A549 (cell line): ENCODE measurements at regions not wholly inside any gene's neighbourhood (a gene's known extent, or its start where the extent isn't known, plus 50 kb on each side); places are given as distances from the start of the nearest gene placed in this dataset.

Experiments
- ATAC-seq, 2 experiments: fragments of 200-7000 bp in 1 of 2; fragments of >200 bp in 1 of 2; cut with Nextera tagmentation in 1 of 2; cut with Tn5 transposase in 1 of 2; 3 replicates each; pipeline versions ENCODE4 v1.8.0 to v1.9.1; 2018 to 2020; ENCODE audit warnings: mild to moderate bottlenecking in 1 of 2, moderate library complexity in 1 of 2
- CTCF ChIA-PET: fragments of 300-600 bp; sonication (Branson Sonifier 250); formaldehyde crosslinking; extraction: SDS; loops from one replicate; lab custom pipeline; 2021; ENCODE audit warnings: antibody characterized with exemption, inconsistent platforms; lab: Yijun Ruan, JAX
- POLR2A ChIA-PET: fragments of 350-600 bp; formaldehyde crosslinking; extraction: SDS; loops from one replicate; lab custom pipeline; 2021; ENCODE audit warnings: antibody characterized with exemption, inconsistent platforms; lab: Yijun Ruan, JAX
- DNase-seq, 2 experiments: peaks; one replicate each; pipeline versions ENCODE4 v3.0.0 to v3.0.0-alpha.2; 2011 to 2016; ENCODE audit warnings: low read depth in 1 of 2, low spot score in 1 of 2
- FAIRE-seq: peaks from 2 replicates; lab custom pipeline; 2011; peaks lifted over from hg19 to GRCh38; lab: Jason Lieb, UNC
- H3K27ac ChIP-seq, 2 experiments: fragments of >200 bp; sonication (Bioruptor Twin); formaldehyde crosslinking; 3 replicates each; pipeline ENCODE4 v1.5.1; 2016 to 2017
- H3K4me1 ChIP-seq: fragments of >200 bp; sonication (Bioruptor Twin); formaldehyde crosslinking; 3 replicates; pipeline ENCODE4 v1.6.1; 2016
- H3K4me2 ChIP-seq: fragments of >200 bp; sonication (Bioruptor Twin); formaldehyde crosslinking; 3 replicates; pipeline ENCODE4 v1.6.1; 2016
- H3K4me3 ChIP-seq: fragments of >200 bp; sonication (Bioruptor Twin); formaldehyde crosslinking; 3 replicates; pipeline ENCODE4 v1.5.1; 2016
- H3K9me3 ChIP-seq: fragments of >200 bp; sonication (Bioruptor Twin); formaldehyde crosslinking; 3 replicates; pipeline ENCODE4 v1.6.1; 2016
- CBX2 ChIP-seq: fragments of 200-600 bp; sonication (generic); IDR thresholded peaks from 2 replicates; pipeline ENCODE4 v1.6.1; 2016; ENCODE audit warnings: low read depth, mild to moderate bottlenecking, borderline replicate concordance
- CBX8 ChIP-seq: fragments of 200-600 bp; sonication (generic); IDR thresholded peaks from 2 replicates; pipeline ENCODE4 v1.6.1; 2016
- CEBPB ChIP-seq, 2 experiments: fragments of >200 bp in 1 of 2; sonication (Bioruptor Twin) in 1 of 2; formaldehyde crosslinking in 1 of 2; IDR thresholded peaks; 2 replicates each; pipeline ENCODE4 v1.6.1; 2012 to 2016
- CHD2 ChIP-seq: fragments of 150-350 bp; IDR thresholded peaks from 2 replicates; pipeline ENCODE4 v1.6.1; 2014; ENCODE audit warnings: low read length; ENCODE audit not compliant: partially characterized antibody
- EHMT2 ChIP-seq: fragments of 200-600 bp; sonication (generic); IDR thresholded peaks from 2 replicates; pipeline ENCODE4 v1.6.1; 2016; ENCODE audit warnings: antibody characterized with exemption, low read depth, mild to moderate bottlenecking, moderate library complexity
- FOXS1 ChIP-seq: fragments of 250-450 bp; sonication (Bioruptor Pico); IDR thresholded peaks from 2 replicates; pipeline ENCODE4 v1.5.0; 2020; ENCODE audit warnings: mild to moderate bottlenecking, moderate library complexity
- GATA3 ChIP-seq: IDR thresholded peaks from 2 replicates; pipeline ENCODE4 v1.6.1; 2012; ENCODE audit warnings: borderline replicate concordance
- HEYL ChIP-seq: fragments of 250-450 bp; sonication (Bioruptor Pico); IDR thresholded peaks from 2 replicates; pipeline ENCODE4 v1.8.0; 2021; ENCODE audit warnings: mild to moderate bottlenecking, moderate library complexity
- HOXA7 ChIP-seq: fragments of 250-450 bp; sonication (Bioruptor Pico); IDR thresholded peaks from 2 replicates; pipeline ENCODE4 v1.5.0; 2020; ENCODE audit warnings: mild to moderate bottlenecking, moderate library complexity
- HOXB13 ChIP-seq: fragments of 250-450 bp; sonication (Bioruptor Pico); IDR thresholded peaks from 2 replicates; pipeline ENCODE4 v1.5.0; 2020; ENCODE audit warnings: low read depth, mild to moderate bottlenecking, moderate library complexity
- HOXB5 ChIP-seq: fragments of 250-450 bp; sonication (Bioruptor Pico); IDR thresholded peaks from 2 replicates; pipeline ENCODE4 v1.5.0; 2020; ENCODE audit warnings: mild to moderate bottlenecking, moderate library complexity
- JUN ChIP-seq, 2 experiments: fragments of >200 bp; sonication (Bioruptor Twin); formaldehyde crosslinking; IDR thresholded peaks; 2 replicates in 1 of 2; 3 replicates in 1 of 2; pipeline ENCODE4 v1.6.1; 2016 to 2017
- KDM5A ChIP-seq: fragments of 200-600 bp; sonication (generic); IDR thresholded peaks from 2 replicates; pipeline ENCODE4 v1.6.1; 2016; ENCODE audit warnings: antibody characterized with exemption, mild to moderate bottlenecking
- NPAS2 ChIP-seq: fragments of 250-450 bp; sonication (Bioruptor Pico); IDR thresholded peaks from 2 replicates; pipeline ENCODE4 v1.8.0; 2022; ENCODE audit warnings: mild to moderate bottlenecking, moderate library complexity, borderline replicate concordance
- POLR2A ChIP-seq: IDR thresholded peaks from 2 replicates; pipeline ENCODE4 v1.6.1; 2012; ENCODE audit warnings: mild to moderate bottlenecking, low read length
- TP53 ChIP-seq: fragments of 250-450 bp; sonication (Bioruptor Pico); IDR thresholded peaks from 2 replicates; pipeline ENCODE4 v1.5.0; 2021; ENCODE audit warnings: mild to moderate bottlenecking, moderate library complexity
- ZFP36 ChIP-seq: fragments of 450-650 bp; IDR thresholded peaks from 2 replicates; pipeline ENCODE4 v1.6.1; 2014; ENCODE audit warnings: borderline replicate concordance; ENCODE audit not compliant: partially characterized antibody
- WGBS: methylation state at CpG from one replicate; pipeline ENCODE4 v1.1.6; 2017; ENCODE audit errors: missing lambda C conversion rate; 5-methylcytosine and 5-hydroxymethylcytosine counted together
- TF ChIP-seq, protein P1 (sequence below): fragments of 250-450 bp; sonication (Bioruptor Pico); IDR thresholded peaks from 2 replicates; pipeline ENCODE4 v1.5.0; 2020; ENCODE audit warnings: low read depth, mild to moderate bottlenecking, moderate library complexity
- TF ChIP-seq, protein P2 (sequence below): fragments of 450-650 bp; IDR thresholded peaks from 2 replicates; pipeline ENCODE4 v1.6.1; 2014; ENCODE audit warnings: antibody characterized with exemption
- TF ChIP-seq, protein P3 (sequence below): IDR thresholded peaks from 2 replicates; pipeline ENCODE4 v1.6.1; 2012
- TF ChIP-seq, protein P4 (sequence below): fragments of >200 bp; sonication (Bioruptor Twin); formaldehyde crosslinking; IDR thresholded peaks from 3 replicates; pipeline ENCODE4 v1.5.1; 2016

DNA sequence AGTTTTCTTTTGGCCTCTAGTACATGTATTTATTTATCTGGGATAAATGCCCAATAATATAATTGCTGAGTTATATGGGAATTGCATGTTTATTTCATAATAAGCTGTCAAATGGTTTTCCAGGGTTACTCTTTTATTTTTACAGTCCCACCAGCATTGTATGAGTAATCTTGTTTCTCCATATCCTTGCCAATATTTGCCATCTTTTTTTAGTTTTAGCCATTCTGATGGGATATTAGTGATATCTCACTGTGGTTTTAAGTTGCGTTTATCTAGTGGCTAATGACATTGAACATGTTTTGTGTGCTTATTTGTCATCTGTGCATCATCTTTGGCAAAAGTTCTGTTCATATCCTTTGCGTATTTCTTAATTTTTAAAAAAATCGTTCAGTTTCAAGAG is 372.8 kb upstream of the CCDC179 start:
- no peak for DNase-seq
- ChIA-PET POLR2A (no interaction called here), CTCF (no interaction called here)
- Histone ChIP-seq H3K4me1 (no peaks in the 10 kb centered on the region), H3K27ac (no peak overlapping the region), H3K4me3 (no peak overlapping the region), H3K4me2 (no peak overlapping the region), H3K9me3 (0 out of 3 replicates have a peak, but pooled peaks cover 2% of the 10 kb centered on the region)
- 12% methylated on average over 3 of the region's 3 CpGs for WGBS
- ATAC-seq, result no peak
- no peak for FAIRE-seq
- no peak for TF ChIP-seq HOXA7 (CRISPR knock-in tag)
- no peak for TF ChIP-seq FOXS1 (CRISPR knock-in tag)
- no peak for TF ChIP-seq CEBPB (IDR thresholded peaks at IDR 0.05)
- TF ChIP-seq, protein P1, sequence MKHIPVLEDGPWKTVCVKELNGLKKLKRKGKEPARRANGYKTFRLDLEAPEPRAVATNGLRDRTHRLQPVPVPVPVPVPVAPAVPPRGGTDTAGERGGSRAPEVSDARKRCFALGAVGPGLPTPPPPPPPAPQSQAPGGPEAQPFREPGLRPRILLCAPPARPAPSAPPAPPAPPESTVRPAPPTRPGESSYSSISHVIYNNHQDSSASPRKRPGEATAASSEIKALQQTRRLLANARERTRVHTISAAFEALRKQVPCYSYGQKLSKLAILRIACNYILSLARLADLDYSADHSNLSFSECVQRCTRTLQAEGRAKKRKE (CRISPR knock-in tag), result no peak
- TF ChIP-seq, protein P2, sequence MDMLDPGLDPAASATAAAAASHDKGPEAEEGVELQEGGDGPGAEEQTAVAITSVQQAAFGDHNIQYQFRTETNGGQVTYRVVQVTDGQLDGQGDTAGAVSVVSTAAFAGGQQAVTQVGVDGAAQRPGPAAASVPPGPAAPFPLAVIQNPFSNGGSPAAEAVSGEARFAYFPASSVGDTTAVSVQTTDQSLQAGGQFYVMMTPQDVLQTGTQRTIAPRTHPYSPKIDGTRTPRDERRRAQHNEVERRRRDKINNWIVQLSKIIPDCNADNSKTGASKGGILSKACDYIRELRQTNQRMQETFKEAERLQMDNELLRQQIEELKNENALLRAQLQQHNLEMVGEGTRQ, result no peak
- no peak for TF ChIP-seq CHD2

DNA sequence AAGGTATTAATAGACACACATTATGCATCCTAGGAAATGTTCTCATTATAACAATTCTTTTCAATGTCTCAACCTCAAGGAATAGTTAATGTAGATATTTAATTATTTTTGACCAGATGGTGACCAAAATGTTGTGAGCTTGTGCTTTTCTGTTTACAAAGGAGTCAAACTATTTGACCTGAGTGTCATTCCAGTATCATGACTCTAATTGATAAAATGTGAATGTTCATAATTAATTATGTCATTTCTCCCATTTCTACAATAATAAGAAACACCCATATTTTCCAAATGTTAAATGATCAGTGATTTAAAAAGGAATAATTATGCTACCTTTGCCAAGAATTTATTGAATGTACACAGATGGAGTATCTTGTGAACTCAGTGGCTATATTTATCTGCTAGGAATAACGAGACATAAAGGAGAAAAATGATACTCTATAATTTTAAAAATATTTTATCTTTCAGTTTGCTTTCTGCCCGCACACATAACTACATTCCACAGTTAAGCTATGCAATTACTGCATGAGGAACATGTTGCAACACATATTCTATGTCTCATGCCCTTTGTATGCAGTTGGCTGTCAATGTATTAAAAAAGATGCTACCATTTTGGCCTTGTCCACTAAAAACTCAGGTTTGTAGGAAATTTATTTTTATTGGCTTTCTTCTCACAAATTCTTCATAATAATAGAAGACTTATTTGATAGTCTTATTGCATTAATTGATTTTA is 376.7 kb upstream of the CCDC179 start:
- FAIRE-seq, result no peak
- WGBS, result 14% methylated on average over 2 of the region's 2 CpGs
- CTCF ChIA-PET, result interaction anchor here (1.1 kb wide), 1 partner anchor 10 kb away, joined by 3 read pairs; no protein-coding TSS in a partner anchor
- POLR2A ChIA-PET, result no interaction called here
- DNase-seq, result no peak
- no peak for TF ChIP-seq TP53 (CRISPR knock-in tag)
- TF ChIP-seq POLR2A, result no peak
- ATAC-seq, result no peak
- no peaks in the 10 kb centered on the region for H3K4me1 ChIP-seq
- no peak overlapping the region for H3K4me3 ChIP-seq
- 0 out of 3 replicates have a peak, but pooled peaks cover 2% of the 10 kb centered on the region for H3K9me3 ChIP-seq
- H3K4me2 ChIP-seq, result no peak overlapping the region
- no peak overlapping the region for H3K27ac ChIP-seq

DNA sequence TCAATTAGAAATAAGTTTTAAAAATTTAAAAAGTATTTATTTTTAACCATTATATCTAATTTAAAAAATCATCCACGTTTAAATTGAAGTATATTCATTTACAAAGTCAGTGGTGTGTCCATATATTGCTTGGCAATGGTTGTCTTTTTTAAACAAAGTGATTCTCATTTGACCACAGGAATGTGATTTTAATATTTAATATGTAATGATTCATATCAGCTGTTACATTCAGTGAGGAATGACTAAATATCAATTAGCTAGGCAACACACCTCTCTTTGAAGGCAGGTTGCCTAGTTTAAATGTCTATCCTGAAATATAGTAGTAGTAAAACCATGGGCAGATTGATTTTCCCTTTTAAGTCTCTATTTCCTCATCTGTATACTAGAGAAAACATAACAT is 392.2 kb upstream of the CCDC179 start:
- Histone ChIP-seq H3K4me1 (no peaks in the 10 kb centered on the region), H3K4me2 (no peak overlapping the region), H3K27ac (no peak overlapping the region), H3K9me3 (no peaks in the 10 kb centered on the region), H3K4me3 (no peak overlapping the region)
- ATAC-seq (no peak), FAIRE-seq (no peak), DNase-seq (no peak)
- POLR2A ChIA-PET, result no interaction called here
- CTCF ChIA-PET, result no interaction called here
- TF ChIP-seq CBX8 (no peak), HOXB13 (no peak), POLR2A (no peak), EHMT2 (no peak), NPAS2 (CRISPR knock-in tag) (no peak), HOXB5 (CRISPR knock-in tag) (no peak), JUN (IDR thresholded peaks at IDR 0.05) (no peak), KDM5A (no peak), HEYL (CRISPR knock-in tag) (no peak), TP53 (CRISPR knock-in tag) (no peak), ZFP36 (no peak), GATA3 (no peak), CBX2 (no peak)
- TF ChIP-seq, protein P3, sequence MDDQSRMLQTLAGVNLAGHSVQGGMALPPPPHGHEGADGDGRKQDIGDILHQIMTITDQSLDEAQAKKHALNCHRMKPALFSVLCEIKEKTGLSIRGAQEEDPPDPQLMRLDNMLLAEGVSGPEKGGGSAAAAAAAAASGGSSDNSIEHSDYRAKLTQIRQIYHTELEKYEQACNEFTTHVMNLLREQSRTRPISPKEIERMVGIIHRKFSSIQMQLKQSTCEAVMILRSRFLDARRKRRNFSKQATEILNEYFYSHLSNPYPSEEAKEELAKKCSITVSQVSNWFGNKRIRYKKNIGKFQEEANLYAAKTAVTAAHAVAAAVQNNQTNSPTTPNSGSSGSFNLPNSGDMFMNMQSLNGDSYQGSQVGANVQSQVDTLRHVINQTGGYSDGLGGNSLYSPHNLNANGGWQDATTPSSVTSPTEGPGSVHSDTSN, result no peak
- TF ChIP-seq, protein P4, sequence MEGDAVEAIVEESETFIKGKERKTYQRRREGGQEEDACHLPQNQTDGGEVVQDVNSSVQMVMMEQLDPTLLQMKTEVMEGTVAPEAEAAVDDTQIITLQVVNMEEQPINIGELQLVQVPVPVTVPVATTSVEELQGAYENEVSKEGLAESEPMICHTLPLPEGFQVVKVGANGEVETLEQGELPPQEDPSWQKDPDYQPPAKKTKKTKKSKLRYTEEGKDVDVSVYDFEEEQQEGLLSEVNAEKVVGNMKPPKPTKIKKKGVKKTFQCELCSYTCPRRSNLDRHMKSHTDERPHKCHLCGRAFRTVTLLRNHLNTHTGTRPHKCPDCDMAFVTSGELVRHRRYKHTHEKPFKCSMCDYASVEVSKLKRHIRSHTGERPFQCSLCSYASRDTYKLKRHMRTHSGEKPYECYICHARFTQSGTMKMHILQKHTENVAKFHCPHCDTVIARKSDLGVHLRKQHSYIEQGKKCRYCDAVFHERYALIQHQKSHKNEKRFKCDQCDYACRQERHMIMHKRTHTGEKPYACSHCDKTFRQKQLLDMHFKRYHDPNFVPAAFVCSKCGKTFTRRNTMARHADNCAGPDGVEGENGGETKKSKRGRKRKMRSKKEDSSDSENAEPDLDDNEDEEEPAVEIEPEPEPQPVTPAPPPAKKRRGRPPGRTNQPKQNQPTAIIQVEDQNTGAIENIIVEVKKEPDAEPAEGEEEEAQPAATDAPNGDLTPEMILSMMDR, result no peak
- TF ChIP-seq, protein P2, result no peak
- TF ChIP-seq, protein P1 (CRISPR knock-in tag), result no peak
- WGBS, result 4% methylated on average over 1 of the region's 1 CpG
